Lung (tissue), 11 donors: ENCODE measurements at regions not wholly inside any gene's neighbourhood (a gene's known extent, or its start where the extent isn't known, plus 50 kb on each side); places are given as distances from the start of the nearest gene placed in this dataset.

Experiments
- ATAC-seq: fragments of 200-7000 bp; cut with Tn5 transposase; one replicate; pipeline ENCODE4 v1.9.1; 2020; ENCODE audit warnings: moderate number of reproducible peaks; ENCODE audit not compliant: insufficient read depth, low FRiP score
- DNase-seq, 3 donors: peaks; one replicate each; pipeline ENCODE4 v3.0.0-alpha.2; 2013 to 2017
- H3K27ac ChIP-seq, 2 donors: one replicate each; pipeline ENCODE4 v1.5.1; 2013; ENCODE audit warnings: mild to moderate bottlenecking in 2 of 2, moderate library complexity in 2 of 2, control low read depth in 1 of 2, inconsistent platforms in 1 of 2, low read depth in 1 of 2, low read length in 1 of 2
- H3K27me3 ChIP-seq, 3 donors: one replicate each; pipeline ENCODE4 v1.5.1; 2013; ENCODE audit warnings: low read length in 2 of 3; ENCODE audit not compliant: control insufficient read depth in 3 of 3, insufficient read depth in 3 of 3
- H3K36me3 ChIP-seq, 4 donors: one replicate each; pipeline ENCODE4 v1.5.1; 2013; ENCODE audit warnings: low read length in 4 of 4, mild to moderate bottlenecking in 1 of 4, moderate library complexity in 1 of 4; ENCODE audit not compliant: control insufficient read depth in 4 of 4, insufficient read depth in 4 of 4
- H3K4me1 ChIP-seq, 5 donors: one replicate each; pipeline ENCODE4 v1.5.1; 2013; ENCODE audit warnings: low read length in 5 of 5, mild to moderate bottlenecking in 2 of 5, moderate library complexity in 1 of 5; ENCODE audit not compliant: control insufficient read depth in 5 of 5, insufficient read depth in 5 of 5
- H3K4me3 ChIP-seq: one replicate; pipeline ENCODE4 v1.5.1; 2013; ENCODE audit warnings: mild to moderate bottlenecking, control low read depth, moderate library complexity
- H3K9ac ChIP-seq, 2 donors: one replicate each; pipeline ENCODE4 v1.5.1; 2013; ENCODE audit warnings: low read length in 2 of 2, control low read depth in 1 of 2; ENCODE audit not compliant: insufficient read depth in 1 of 2
- H3K9me3 ChIP-seq, 4 donors: one replicate each; pipeline ENCODE4 v1.5.1; 2013; ENCODE audit warnings: low read length in 3 of 4, mild to moderate bottlenecking in 1 of 4, moderate library complexity in 1 of 4; ENCODE audit not compliant: control insufficient read depth in 4 of 4, insufficient read depth in 3 of 4
- CTCF ChIP-seq: IDR thresholded peaks from 2 replicates; pipeline ENCODE4 v1.5.1; 2012; ENCODE audit warnings: mild to moderate bottlenecking; ENCODE audit errors: control extremely low read depth, extremely low read depth
- WGBS, 2 donors: extraction: QIAGEN DNeasy Blood & Tissue Kit; methylation state at CpG; one replicate each; pipeline ENCODE4 v1.1.7; 2013; 5-methylcytosine and 5-hydroxymethylcytosine counted together
- donor health status: control.
- donor health status: control.
- donor health status: Bipolar disorder and iron deficiency.
- donor health status: healthy.
- donor health status: DM: yes; HTN: yes; CAD: no.

GRCh38 chr5:63686181-63686580 is 276.1 kb downstream of the HTR1A start:
- H3K4me1 ChIP-seq, result peaks cover 0 to 3% (median 0%) of the 10 kb centered on the region in 5 donors
- no peaks in the 10 kb centered on the region for H3K36me3 ChIP-seq
- H3K4me3 ChIP-seq, result no peak overlapping the region
- no peaks in the 10 kb centered on the region for H3K9me3 ChIP-seq
- H3K9ac ChIP-seq, result no peak overlapping the region
- 49 to 70% methylated on average over 2 of the region's 2 CpGs for WGBS, 2 donors
- no peaks in the 10 kb centered on the region for H3K27me3 ChIP-seq
- no peak for TF ChIP-seq CTCF
- no peak overlapping the region for H3K27ac ChIP-seq
- ATAC-seq (no peak), DNase-seq (peak in 2 of 3 donors; percentile 22 to 40)

- Histone ChIP-seq H3K9me3 (no peaks in the 10 kb centered on the region), H3K36me3 (no peaks in the 10 kb centered on the region), H3K27me3 (no peaks in the 10 kb centered on the region), H3K9ac (no peak overlapping the region), H3K4me3 (no peak overlapping the region), H3K4me1 (peaks cover 0 to 3% (median 0%) of the 10 kb centered on the region in 5 donors), H3K27ac (no peak overlapping the region)
- TF ChIP-seq CTCF, result no peak
- DNase-seq, result no peak
- no peak for ATAC-seq
Measured at GRCh38 chr5:63685454-63685853, 276.8 kb downstream of the HTR1A start.

GRCh38 chr5:63674881-63675280 is 287.4 kb downstream of the HTR1A start:
- ATAC-seq (no peak), DNase-seq (no peak)
- 77 to 79% methylated on average over 3 of the region's 3 CpGs for WGBS, 2 donors
- no peak for TF ChIP-seq CTCF
- no peak overlapping the region for H3K4me3 ChIP-seq
- H3K9me3 ChIP-seq, result peaks cover 0 to 4% (median 0%) of the 10 kb centered on the region in 4 donors
- no peak overlapping the region for H3K27ac ChIP-seq
- H3K36me3 ChIP-seq, result no peaks in the 10 kb centered on the region
- H3K4me1 ChIP-seq, result no peaks in the 10 kb centered on the region
- H3K27me3 ChIP-seq, result no peaks in the 10 kb centered on the region
- no peak overlapping the region for H3K9ac ChIP-seq

GRCh38 chr5:63655043-63655442 is 307.2 kb downstream of the HTR1A start:
- Histone ChIP-seq H3K27ac (no peak overlapping the region), H3K4me1 (no peaks in the 10 kb centered on the region), H3K9me3 (no peaks in the 10 kb centered on the region), H3K9ac (no peak overlapping the region), H3K4me3 (no peak overlapping the region), H3K27me3 (no peaks in the 10 kb centered on the region), H3K36me3 (no peaks in the 10 kb centered on the region)
- ATAC-seq (no peak), DNase-seq (peak in 1 of 3 donors; percentile 3)
- 86% methylated on average over 1 of the region's 1 CpG for WGBS, 2 donors
- TF ChIP-seq CTCF, result no peak
